GM13976 (cell line): ENCODE measurements at regions not wholly inside any gene's neighbourhood (a gene's known extent, or its start where the extent isn't known, plus 50 kb on each side); places are given as distances from the start of the nearest gene placed in this dataset.
"Not testable (repeated sequence)": the region's sequence is repeated elsewhere in the genome, so short reads cannot be mapped to it uniquely, and the experiment has no call there.

ENCODE experiments used
- DNase-seq: peaks from one replicate; pipeline ENCODE4 v3.0.0; 2012; ENCODE audit warnings: low spot score
- in situ Hi-C: fragments of 300-500 bp; cut with MboI; formaldehyde crosslinking; loops from one replicate; pipeline ENCODE4 v1.12.0; 2022; ENCODE audit warnings: low sequenced_read_pairs, mixed read lengths, inconsistent platforms; ENCODE audit not compliant: unreplicated experiment

- peak; percentile 0 for DNase-seq
- in situ Hi-C loops: not testable (repeated sequence)
Observed at GRCh38 chr2:90359887-90360730, 1668.6 kb downstream of the RPIA start.

- in situ Hi-C loops, DNase-seq: not testable (repeated sequence)
Observed at GRCh38 chr2:90360731-90361035, 1669.2 kb downstream of the RPIA start.
